SU-DHL-6 (cell line): ENCODE measurements at regions not wholly inside any gene's neighbourhood (a gene's known extent, or its start where the extent isn't known, plus 50 kb on each side); places are given as distances from the start of the nearest gene placed in this dataset.

Experiments used
- H2AFZ ChIP-seq: fragments of 200-600 bp; sonication (generic); 2 replicates; pipeline ENCODE4 v1.6.1; 2014; ENCODE audit warnings: low read depth, mild to moderate bottlenecking, moderate library complexity, mixed read lengths, antibody characterized with exemption, low read length; ENCODE audit not compliant: severe bottlenecking
- H3F3A ChIP-seq: fragments of 200-600 bp; shearing (Covaris generic); 2 replicates; pipeline ENCODE4 v1.6.0; 2016; ENCODE audit warnings: antibody characterized with exemption, mild to moderate bottlenecking; ENCODE audit not compliant: insufficient read depth
- H3K27ac ChIP-seq: fragments of 200-600 bp; sonication (generic); 2 replicates; pipeline ENCODE4 v1.5.1; 2016; ENCODE audit warnings: low read depth, mild to moderate bottlenecking, low read length, moderate library complexity, mixed read lengths
- H3K27me3 ChIP-seq: fragments of 200-600 bp; sonication (generic), shearing (Covaris generic); 2 replicates; pipeline ENCODE4 v1.6.0; 2014; ENCODE audit warnings: mild to moderate bottlenecking, low read length
- H3K36me3 ChIP-seq: fragments of 200-600 bp; sonication (generic); 2 replicates; pipeline ENCODE4 v1.6.1; 2014; ENCODE audit warnings: mild to moderate bottlenecking, low read length, mixed read lengths
- H3K4me2 ChIP-seq: fragments of 300-600, 200-600 bp; shearing (Covaris generic), sonication (generic); 2 replicates; pipeline ENCODE4 v1.6.0; 2014; ENCODE audit warnings: low read length, low read depth, mild to moderate bottlenecking; ENCODE audit not compliant: poor library complexity, severe bottlenecking
- H3K4me3 ChIP-seq: fragments of 200-600 bp; sonication (generic); 2 replicates; pipeline ENCODE4 v1.5.1; 2014; ENCODE audit warnings: antibody characterized with exemption, low read length, mild to moderate bottlenecking, mixed read lengths; ENCODE audit not compliant: insufficient read depth, poor library complexity, severe bottlenecking
- H3K79me2 ChIP-seq: fragments of 200-600 bp; sonication (generic); 2 replicates; pipeline ENCODE4 v1.6.1; 2014; ENCODE audit warnings: mild to moderate bottlenecking, low read length, moderate library complexity; ENCODE audit not compliant: insufficient read depth
- H3K9ac ChIP-seq: fragments of 200-600 bp; sonication (generic); 2 replicates; pipeline ENCODE4 v1.7.0; 2014; ENCODE audit warnings: mild to moderate bottlenecking, low read length
- H3K9me2 ChIP-seq: fragments of 200-600 bp; sonication (generic); replicated peaks from 2 replicates; pipeline ENCODE4 v1.6.1; 2014; ENCODE audit warnings: low read length; ENCODE audit not compliant: insufficient read depth
- H3K9me3 ChIP-seq: fragments of 200-600 bp; sonication (generic); 2 replicates; pipeline ENCODE4 v1.6.1; 2014; ENCODE audit warnings: low read length, mixed read lengths; ENCODE audit not compliant: insufficient read depth
- H4K20me1 ChIP-seq: fragments of 200-600 bp; sonication (generic); 2 replicates; pipeline ENCODE4 v1.6.1; 2014; ENCODE audit warnings: low read depth, mild to moderate bottlenecking, antibody characterized with exemption, low read length, moderate library complexity, mixed read lengths
- EZH2phosphoT487 ChIP-seq: fragments of 200-600 bp; sonication (generic), shearing (Covaris generic); conservative IDR thresholded peaks from 2 replicates; pipeline ENCODE4 v1.6.1; 2018; ENCODE audit warnings: mild to moderate bottlenecking, antibody characterized with exemption, low read length, moderate library complexity, mixed read lengths
- TF ChIP-seq, protein P1 (sequence below): fragments of 200-600 bp; sonication (generic); IDR thresholded peaks from one replicate; pipeline ENCODE4 v1.5.1; 2017; ENCODE audit warnings: antibody characterized with exemption, mild to moderate bottlenecking, low read length, moderate library complexity; ENCODE audit not compliant: insufficient read depth, poor library complexity, severe bottlenecking

DNA sequence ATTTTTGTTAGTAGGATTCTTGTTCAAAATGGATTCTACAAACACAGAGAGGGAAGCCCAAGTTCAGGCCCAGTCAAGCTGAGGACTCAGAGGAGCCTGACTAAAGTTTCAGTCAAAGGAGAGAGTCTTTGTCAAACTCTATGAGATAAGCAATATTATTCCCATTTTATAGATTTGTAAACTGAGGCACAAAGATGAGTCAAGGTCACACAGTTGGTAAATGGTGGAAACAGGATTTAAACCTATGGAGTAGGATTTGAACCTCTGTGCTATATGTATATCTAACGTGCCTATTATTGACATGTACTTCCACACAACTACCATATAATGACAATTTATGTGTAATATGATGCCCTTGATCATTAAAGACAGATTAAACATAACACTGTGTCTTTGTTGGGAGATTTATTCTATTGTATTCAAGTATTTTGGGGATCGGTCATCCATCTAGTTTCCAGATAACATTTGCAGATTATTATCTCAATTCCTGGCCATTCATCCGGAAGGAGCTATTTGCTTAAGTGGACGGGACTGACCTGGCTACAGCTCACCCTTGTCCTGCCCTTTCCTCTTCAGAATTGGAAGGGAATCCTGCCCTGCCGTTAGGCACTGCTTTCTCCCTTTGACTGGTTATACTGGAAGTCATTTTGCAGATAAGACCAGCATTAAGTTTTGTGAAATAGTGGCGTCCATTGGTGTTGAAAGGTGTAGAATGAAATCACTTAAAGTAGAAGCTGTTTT is 86.1 kb upstream of the LMO4 start:
- Histone ChIP-seq H4K20me1 (no peaks in the 10 kb centered on the region), H3K79me2 (no peaks in the 10 kb centered on the region), H3K36me3 (no peaks in the 10 kb centered on the region), H3K4me3 (no peak overlapping the region), H3K9me2 (no peaks in the 10 kb centered on the region), H3K27me3 (no peaks in the 10 kb centered on the region), H3K4me2 (no peak overlapping the region), H3K9me3 (no peaks in the 10 kb centered on the region), H3K27ac (no peak overlapping the region), H2AFZ (no peak overlapping the region), H3F3A (no peaks in the 10 kb centered on the region), H3K9ac (no peak overlapping the region)
- no peak for TF ChIP-seq EZH2phosphoT487
- TF ChIP-seq, protein P1, sequence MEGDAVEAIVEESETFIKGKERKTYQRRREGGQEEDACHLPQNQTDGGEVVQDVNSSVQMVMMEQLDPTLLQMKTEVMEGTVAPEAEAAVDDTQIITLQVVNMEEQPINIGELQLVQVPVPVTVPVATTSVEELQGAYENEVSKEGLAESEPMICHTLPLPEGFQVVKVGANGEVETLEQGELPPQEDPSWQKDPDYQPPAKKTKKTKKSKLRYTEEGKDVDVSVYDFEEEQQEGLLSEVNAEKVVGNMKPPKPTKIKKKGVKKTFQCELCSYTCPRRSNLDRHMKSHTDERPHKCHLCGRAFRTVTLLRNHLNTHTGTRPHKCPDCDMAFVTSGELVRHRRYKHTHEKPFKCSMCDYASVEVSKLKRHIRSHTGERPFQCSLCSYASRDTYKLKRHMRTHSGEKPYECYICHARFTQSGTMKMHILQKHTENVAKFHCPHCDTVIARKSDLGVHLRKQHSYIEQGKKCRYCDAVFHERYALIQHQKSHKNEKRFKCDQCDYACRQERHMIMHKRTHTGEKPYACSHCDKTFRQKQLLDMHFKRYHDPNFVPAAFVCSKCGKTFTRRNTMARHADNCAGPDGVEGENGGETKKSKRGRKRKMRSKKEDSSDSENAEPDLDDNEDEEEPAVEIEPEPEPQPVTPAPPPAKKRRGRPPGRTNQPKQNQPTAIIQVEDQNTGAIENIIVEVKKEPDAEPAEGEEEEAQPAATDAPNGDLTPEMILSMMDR = no peak

DNA sequence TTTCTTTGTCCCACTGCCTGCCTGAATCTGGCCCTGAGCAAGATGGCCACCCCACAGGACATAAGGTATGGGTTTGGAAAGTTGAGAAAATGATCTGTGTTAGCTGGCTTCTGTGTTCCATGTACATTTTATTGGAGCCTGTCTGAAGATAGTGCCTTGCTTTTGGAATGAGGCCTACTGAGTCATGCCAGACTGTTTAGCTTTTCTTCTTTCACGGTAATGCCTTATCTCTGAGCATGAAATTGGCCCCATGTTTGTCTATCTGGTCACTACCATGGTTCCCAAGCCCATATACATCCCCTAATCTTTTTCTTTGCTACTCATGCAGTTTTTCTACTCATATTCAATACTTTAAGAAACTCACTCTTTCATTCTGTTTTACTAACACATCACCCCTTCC is 85.1 kb upstream of the LMO4 start:
- Histone ChIP-seq H3K9ac (no peak overlapping the region), H3K36me3 (no peaks in the 10 kb centered on the region), H3K9me3 (no peaks in the 10 kb centered on the region), H3K79me2 (no peaks in the 10 kb centered on the region), H3K27me3 (no peaks in the 10 kb centered on the region), H3K4me2 (no peak overlapping the region), H4K20me1 (no peaks in the 10 kb centered on the region), H3K4me3 (no peak overlapping the region), H2AFZ (no peak overlapping the region), H3K27ac (no peak overlapping the region), H3F3A (no peaks in the 10 kb centered on the region), H3K9me2 (no peaks in the 10 kb centered on the region)
- TF ChIP-seq, protein P1 = no peak
- no peak for TF ChIP-seq EZH2phosphoT487

DNA sequence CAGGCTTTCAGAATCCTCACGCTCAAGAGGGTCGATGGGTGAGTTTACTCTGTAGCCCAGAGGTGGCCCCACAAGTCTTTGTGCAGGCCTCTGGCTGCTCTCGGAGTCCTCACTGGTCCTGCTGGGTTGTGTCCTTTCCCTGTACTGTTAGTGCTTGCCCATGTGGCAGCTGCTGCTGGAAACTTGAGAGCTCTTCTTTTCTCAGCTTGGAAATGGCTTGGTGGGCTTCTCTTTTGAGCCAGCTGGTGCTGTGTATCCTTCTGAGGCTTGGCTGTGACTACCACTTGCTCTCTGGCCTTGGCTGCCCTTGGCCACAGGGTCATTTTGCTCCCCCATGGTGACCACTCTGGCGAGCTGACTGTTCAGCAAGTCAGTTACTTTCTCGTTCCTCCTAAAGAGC is 82.2 kb upstream of the LMO4 start:
- Histone ChIP-seq H2AFZ (no peak overlapping the region), H3K9me3 (no peaks in the 10 kb centered on the region), H3F3A (no peaks in the 10 kb centered on the region), H4K20me1 (no peaks in the 10 kb centered on the region), H3K4me3 (no peak overlapping the region), H3K79me2 (no peaks in the 10 kb centered on the region), H3K9me2 (no peaks in the 10 kb centered on the region), H3K9ac (no peak overlapping the region), H3K27me3 (no peaks in the 10 kb centered on the region), H3K27ac (no peak overlapping the region), H3K4me2 (no peak overlapping the region), H3K36me3 (no peaks in the 10 kb centered on the region)
- TF ChIP-seq, protein P1 = no peak
- no peak for TF ChIP-seq EZH2phosphoT487
